ENCODE measurements at regions not wholly inside any gene's neighbourhood (a gene's known extent, or its start where the extent isn't known, plus 50 kb on each side); places are given as distances from the start of the nearest gene placed in this dataset.

GRCh38 chr5:17816944-17817343 is 182.7 kb downstream of the TAF11L14 start:
- Histone ChIP-seq H3K4me1 (no peaks in the 10 kb centered on the region), H3K27me3 (ENCODE audit: low read depth) (no peaks in the 10 kb centered on the region), H3K4me3 (no peak overlapping the region), H3K9me3 (no peaks in the 10 kb centered on the region), H3K36me3 (replicated peaks) (no peaks in the 10 kb centered on the region)
- in situ Hi-C loops (cut with MboI; ENCODE audit: low sequenced_read_pairs) = no loop called here
- no peak for DNase-seq (ENCODE audit: low spot score in 2 of 2)

GRCh38 chr5:17817990-17818389 is 183.7 kb downstream of the TAF11L14 start:
- in situ Hi-C loops (cut with MboI; ENCODE audit: low sequenced_read_pairs) = no loop called here
- no peak overlapping the region for H3K4me3 ChIP-seq
- H3K4me1 ChIP-seq = no peaks in the 10 kb centered on the region
- H3K36me3 ChIP-seq (replicated peaks) = no peaks in the 10 kb centered on the region
- no peak for DNase-seq (ENCODE audit: low spot score in 2 of 2)
- no peaks in the 10 kb centered on the region for H3K9me3 ChIP-seq
- H3K27me3 ChIP-seq (ENCODE audit: low read depth) = no peaks in the 10 kb centered on the region

DNA sequence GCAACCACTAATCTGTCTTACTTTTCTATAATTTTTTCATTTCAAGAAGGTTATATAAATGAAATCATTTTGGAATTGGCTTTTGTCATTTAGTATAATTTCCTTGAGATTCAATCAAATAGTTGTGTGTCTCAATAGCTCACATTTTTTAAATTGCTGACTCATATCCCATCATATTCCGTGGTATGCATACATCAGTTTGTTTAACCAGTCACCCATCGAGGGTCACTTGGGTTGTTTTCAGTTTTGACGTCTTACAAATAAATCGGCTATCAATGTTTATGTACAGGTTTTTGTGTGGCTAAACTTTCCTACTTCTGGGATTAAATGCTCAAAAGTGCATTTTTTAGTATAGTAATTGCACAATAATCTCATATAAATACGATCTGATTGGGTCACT is 185.5 kb downstream of the TAF11L14 start:
- in situ Hi-C loops (cut with MboI; ENCODE audit: low sequenced_read_pairs) = no loop called here
- H3K4me3 ChIP-seq = no peak overlapping the region
- no peaks in the 10 kb centered on the region for H3K9me3 ChIP-seq
- no peaks in the 10 kb centered on the region for H3K27me3 ChIP-seq (ENCODE audit: low read depth)
- DNase-seq (ENCODE audit: low spot score in 2 of 2) = no peak
- no peaks in the 10 kb centered on the region for H3K36me3 ChIP-seq (replicated peaks)
- H3K4me1 ChIP-seq = no peaks in the 10 kb centered on the region

DNA sequence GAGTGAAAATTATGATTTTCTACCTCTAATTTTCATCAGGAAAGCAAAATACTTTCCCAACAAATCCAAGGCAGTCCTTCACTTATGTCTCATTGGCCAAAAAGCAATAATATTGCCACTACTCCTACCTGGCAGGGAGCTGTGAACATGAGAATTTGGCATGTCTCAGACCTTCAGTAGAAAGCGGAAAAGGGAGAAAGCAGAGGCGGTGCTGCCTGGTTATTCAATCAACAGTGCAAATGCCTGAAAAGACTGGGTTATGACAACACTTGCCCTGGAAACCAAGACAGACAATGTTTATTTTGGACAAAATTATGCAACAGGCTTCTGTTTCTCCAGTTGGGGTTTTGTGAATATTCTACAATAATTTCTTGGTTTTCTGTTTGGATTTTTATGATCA is 194.4 kb downstream of the TAF11L14 start:
- no peaks in the 10 kb centered on the region for H3K4me1 ChIP-seq
- no peak overlapping the region for H3K4me3 ChIP-seq
- H3K9me3 ChIP-seq = no peaks in the 10 kb centered on the region
- in situ Hi-C loops (cut with MboI; ENCODE audit: low sequenced_read_pairs) = no loop called here
- no peaks in the 10 kb centered on the region for H3K27me3 ChIP-seq (ENCODE audit: low read depth)
- no peaks in the 10 kb centered on the region for H3K36me3 ChIP-seq (replicated peaks)
- no peak for DNase-seq (ENCODE audit: low spot score in 2 of 2)

GRCh38 chr5:17829456-17829855 is 195.2 kb downstream of the TAF11L14 start:
- H3K9me3 ChIP-seq = no peaks in the 10 kb centered on the region
- in situ Hi-C loops (cut with MboI; ENCODE audit: low sequenced_read_pairs) = no loop called here
- H3K27me3 ChIP-seq (ENCODE audit: low read depth) = no peaks in the 10 kb centered on the region
- H3K36me3 ChIP-seq (replicated peaks) = no peaks in the 10 kb centered on the region
- H3K4me1 ChIP-seq = no peaks in the 10 kb centered on the region
- no peak for DNase-seq (ENCODE audit: low spot score in 2 of 2)
- H3K4me3 ChIP-seq = no peak overlapping the region

- Histone ChIP-seq H3K36me3 (replicated peaks) (no peaks in the 10 kb centered on the region), H3K4me1 (no peaks in the 10 kb centered on the region), H3K9me3 (no peaks in the 10 kb centered on the region), H3K27me3 (ENCODE audit: low read depth) (no peaks in the 10 kb centered on the region), H3K4me3 (no peak overlapping the region)
- DNase-seq (ENCODE audit: low spot score in 2 of 2) = no peak
- in situ Hi-C loops (cut with MboI; ENCODE audit: low sequenced_read_pairs) = no loop called here
Observed at GRCh38 chr5:17831279-17831678, 197.0 kb downstream of the TAF11L14 start.

DNA sequence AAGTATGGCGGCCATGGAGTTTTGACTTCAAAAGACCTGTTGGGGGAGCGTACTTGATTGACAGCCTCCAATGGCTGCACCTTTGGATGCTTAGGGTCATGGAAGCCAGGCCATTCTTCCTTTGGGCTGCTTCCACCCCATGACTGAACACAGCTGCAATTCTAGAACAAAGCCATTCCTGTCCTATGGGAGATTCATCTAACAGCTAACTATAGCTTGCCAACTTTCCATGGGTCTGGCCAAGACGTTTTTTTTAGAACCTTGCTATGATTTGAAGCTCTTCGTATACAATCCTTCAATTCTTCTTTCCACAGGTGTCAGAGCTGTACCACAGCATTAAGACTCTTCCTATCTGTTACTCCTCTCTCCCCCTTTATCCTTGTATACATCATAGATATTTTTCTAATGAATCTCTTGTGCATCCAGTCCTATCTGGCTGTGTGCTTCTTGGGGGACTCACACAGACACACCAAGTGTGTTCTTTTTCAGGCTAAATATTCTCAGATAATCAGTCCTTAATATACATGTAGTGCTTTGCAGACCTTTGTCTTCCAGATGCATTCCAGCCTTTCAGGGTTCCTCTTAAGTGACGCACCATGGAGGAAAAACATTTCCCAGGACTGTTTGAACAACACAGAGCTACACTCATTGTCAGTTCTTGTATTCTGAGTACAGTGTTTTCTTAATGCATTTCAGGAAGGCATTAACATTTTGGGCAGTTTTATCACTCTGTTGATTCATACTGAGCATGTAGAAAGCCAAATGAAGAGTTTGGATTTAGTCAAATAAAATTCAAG is 198.9 kb downstream of the TAF11L14 start:
- in situ Hi-C loops (cut with MboI; ENCODE audit: low sequenced_read_pairs) = no loop called here

GRCh38 chr5:17837757-17838156 is 203.5 kb downstream of the TAF11L14 start:
- Histone ChIP-seq H3K9me3 (no peaks in the 10 kb centered on the region), H3K27me3 (ENCODE audit: low read depth) (no peaks in the 10 kb centered on the region), H3K36me3 (replicated peaks) (no peaks in the 10 kb centered on the region), H3K4me1 (no peaks in the 10 kb centered on the region), H3K4me3 (no peak overlapping the region)
- in situ Hi-C loops (cut with MboI; ENCODE audit: low sequenced_read_pairs) = no loop called here
- no peak for DNase-seq (ENCODE audit: low spot score in 2 of 2)

More for the DNA sequence above, 198.9 kb downstream of the TAF11L14 start:
- Histone ChIP-seq H3K4me3 (no peak overlapping the region), H3K4me1 (no peaks in the 10 kb centered on the region), H3K9me3 (no peaks in the 10 kb centered on the region), H3K36me3 (replicated peaks) (no peaks in the 10 kb centered on the region), H3K27me3 (ENCODE audit: low read depth) (no peaks in the 10 kb centered on the region)
- no peak for DNase-seq (ENCODE audit: low spot score in 2 of 2)

- no peak for DNase-seq (ENCODE audit: low spot score in 2 of 2)
- Histone ChIP-seq H3K27me3 (ENCODE audit: low read depth) (no peaks in the 10 kb centered on the region), H3K9me3 (no peaks in the 10 kb centered on the region), H3K36me3 (replicated peaks) (no peaks in the 10 kb centered on the region), H3K4me3 (no peak overlapping the region), H3K4me1 (no peaks in the 10 kb centered on the region)
- in situ Hi-C loops (cut with MboI; ENCODE audit: low sequenced_read_pairs) = no loop called here
Observed at GRCh38 chr5:17838469-17838868, 204.2 kb downstream of the TAF11L14 start.

GRCh38 chr5:17839848-17840247 is 205.6 kb downstream of the TAF11L14 start:
- no peaks in the 10 kb centered on the region for H3K27me3 ChIP-seq (ENCODE audit: low read depth)
- H3K9me3 ChIP-seq = no peaks in the 10 kb centered on the region
- in situ Hi-C loops (cut with MboI; ENCODE audit: low sequenced_read_pairs) = no loop called here
- DNase-seq (ENCODE audit: low spot score in 2 of 2) = no peak
- no peak overlapping the region for H3K4me3 ChIP-seq
- H3K4me1 ChIP-seq = no peaks in the 10 kb centered on the region
- H3K36me3 ChIP-seq (replicated peaks) = no peaks in the 10 kb centered on the region

- no peaks in the 10 kb centered on the region for H3K9me3 ChIP-seq
- no peak for DNase-seq (ENCODE audit: low spot score in 2 of 2)
- in situ Hi-C loops (cut with MboI; ENCODE audit: low sequenced_read_pairs) = no loop called here
- no peaks in the 10 kb centered on the region for H3K27me3 ChIP-seq (ENCODE audit: low read depth)
- no peaks in the 10 kb centered on the region for H3K4me1 ChIP-seq
- H3K36me3 ChIP-seq (replicated peaks) = no peaks in the 10 kb centered on the region
- no peak overlapping the region for H3K4me3 ChIP-seq
Observed at GRCh38 chr5:17846496-17846895, 212.2 kb downstream of the TAF11L14 start.

DNA sequence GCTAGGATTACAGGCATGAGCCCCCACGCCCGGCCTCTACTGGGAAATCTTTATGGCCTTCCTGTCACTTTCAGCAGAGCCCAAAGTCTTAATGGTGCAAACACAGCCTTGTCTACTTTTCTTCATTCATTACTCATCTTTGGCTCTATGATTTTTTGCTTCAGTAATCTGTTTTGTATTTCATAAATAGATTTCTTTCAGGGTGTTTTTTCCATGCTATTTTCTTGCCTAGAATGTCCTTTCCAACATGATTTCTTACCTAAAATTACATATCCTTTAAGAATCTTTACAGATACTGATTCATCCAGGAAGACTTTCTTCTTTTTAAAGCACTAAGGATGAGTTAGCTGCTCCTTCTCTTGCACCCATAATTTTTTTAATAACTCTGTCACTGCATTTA is 213.0 kb downstream of the TAF11L14 start:
- in situ Hi-C loops (cut with MboI; ENCODE audit: low sequenced_read_pairs) = no loop called here
- H3K27me3 ChIP-seq (ENCODE audit: low read depth) = no peaks in the 10 kb centered on the region
- no peak for DNase-seq (ENCODE audit: low spot score in 2 of 2)

DNA sequence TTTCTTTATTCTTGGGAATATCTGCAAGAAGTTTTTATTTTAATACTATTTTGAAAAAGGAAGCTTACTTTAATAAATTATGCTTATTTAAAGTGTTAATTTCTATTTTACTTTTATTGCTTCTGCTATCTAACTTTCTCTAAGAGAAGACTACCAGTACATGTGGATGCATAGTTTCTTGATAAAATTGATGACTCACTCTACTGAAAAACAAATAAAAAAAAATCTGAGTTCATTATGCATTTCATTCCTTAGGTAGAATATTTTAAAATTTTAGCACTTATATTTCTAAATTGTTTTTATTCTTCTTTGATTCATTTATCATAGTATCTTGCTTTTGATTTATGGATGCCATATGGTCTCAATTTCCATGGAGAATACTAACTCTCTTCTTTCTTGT is 217.9 kb downstream of the TAF11L14 start:
- DNase-seq (ENCODE audit: low spot score in 2 of 2) = no peak
- no peak overlapping the region for H3K4me3 ChIP-seq
- in situ Hi-C loops (cut with MboI; ENCODE audit: low sequenced_read_pairs) = no loop called here
- no peaks in the 10 kb centered on the region for H3K4me1 ChIP-seq
- H3K36me3 ChIP-seq (replicated peaks) = no peaks in the 10 kb centered on the region
- no peaks in the 10 kb centered on the region for H3K9me3 ChIP-seq
- H3K27me3 ChIP-seq (ENCODE audit: low read depth) = no peaks in the 10 kb centered on the region

More for the DNA sequence above, 213.0 kb downstream of the TAF11L14 start:
- Histone ChIP-seq H3K36me3 (replicated peaks) (no peaks in the 10 kb centered on the region), H3K4me3 (no peak overlapping the region), H3K4me1 (no peaks in the 10 kb centered on the region), H3K9me3 (no peaks in the 10 kb centered on the region)

- no peaks in the 10 kb centered on the region for H3K27me3 ChIP-seq (ENCODE audit: low read depth)
- H3K4me1 ChIP-seq = no peaks in the 10 kb centered on the region
- no peak for DNase-seq (ENCODE audit: low spot score in 2 of 2)
- H3K4me3 ChIP-seq = no peak overlapping the region
- no peaks in the 10 kb centered on the region for H3K9me3 ChIP-seq
- in situ Hi-C loops (cut with MboI; ENCODE audit: low sequenced_read_pairs) = no loop called here
- H3K36me3 ChIP-seq (replicated peaks) = no peaks in the 10 kb centered on the region
Observed at GRCh38 chr5:17852740-17853139, 218.5 kb downstream of the TAF11L14 start.

DNA sequence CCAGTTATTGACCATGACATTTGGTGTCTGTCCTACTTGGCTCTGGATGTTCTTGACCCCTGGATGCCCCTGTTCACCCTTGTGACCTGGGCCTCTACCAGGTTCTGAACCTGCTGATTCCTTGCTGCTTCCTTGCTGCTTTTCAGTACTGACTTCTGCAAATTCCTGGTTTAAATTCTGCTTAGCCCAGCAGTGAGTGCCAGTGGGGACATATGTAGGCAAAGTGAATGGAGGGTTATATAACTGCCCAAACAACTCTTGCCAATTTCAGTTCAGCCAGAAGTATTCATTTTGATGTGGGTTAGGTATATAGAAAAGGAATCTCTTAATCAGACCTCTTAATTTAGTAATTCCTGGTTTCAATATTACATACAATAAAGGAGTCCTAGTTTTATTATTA is 220.6 kb downstream of the TAF11L14 start:
- in situ Hi-C loops (cut with MboI; ENCODE audit: low sequenced_read_pairs) = no loop called here

More for the DNA sequence above, 220.6 kb downstream of the TAF11L14 start:
- no peaks in the 10 kb centered on the region for H3K4me1 ChIP-seq
- no peaks in the 10 kb centered on the region for H3K27me3 ChIP-seq (ENCODE audit: low read depth)
- no peaks in the 10 kb centered on the region; the same call in 1 of the 2 replicates for H3K9me3 ChIP-seq
- H3K36me3 ChIP-seq (replicated peaks) = no peaks in the 10 kb centered on the region
- DNase-seq (ENCODE audit: low spot score in 2 of 2) = no peak
- H3K4me3 ChIP-seq = no peak overlapping the region

Data from HAP-1 (cell line).